Loucy (cell line): ENCODE measurements at regions not wholly inside any gene's neighbourhood (a gene's known extent, or its start where the extent isn't known, plus 50 kb on each side); places are given as distances from the start of the nearest gene placed in this dataset.
A peak's percentile ranks its signal among the peaks of the same experiment; 100 is the strongest.

Experiments
- H2AFZ ChIP-seq: fragments of 200-600 bp; sonication (generic); 2 replicates; pipeline ENCODE4 v1.6.0; 2016; ENCODE audit warnings: antibody characterized with exemption, mild to moderate bottlenecking, low read length, moderate library complexity
- H3F3A ChIP-seq: fragments of 200-600 bp; 2 replicates; pipeline ENCODE4 v1.6.0; 2016; ENCODE audit warnings: antibody characterized with exemption, low read depth, mild to moderate bottlenecking
- H3K27me3 ChIP-seq: fragments of 200-600 bp; sonication (generic); 2 replicates; pipeline ENCODE4 v1.6.1; 2014; ENCODE audit warnings: low read length, mild to moderate bottlenecking; ENCODE audit not compliant: insufficient read depth, poor library complexity, severe bottlenecking
- H3K36me3 ChIP-seq: fragments of 200-600 bp; sonication (generic); 2 replicates; pipeline ENCODE4 v1.6.1; 2016; ENCODE audit warnings: low read length; ENCODE audit not compliant: insufficient read depth
- H3K4me1 ChIP-seq: fragments of 200-600 bp; sonication (generic); 2 replicates; pipeline ENCODE4 v1.5.1; 2014; ENCODE audit warnings: low read length, mild to moderate bottlenecking; ENCODE audit not compliant: insufficient read depth, poor library complexity, severe bottlenecking
- H3K4me2 ChIP-seq: fragments of 200-600 bp; sonication (generic); 2 replicates; pipeline ENCODE4 v1.6.0; 2014; ENCODE audit warnings: antibody characterized with exemption, low read length, low read depth, mild to moderate bottlenecking; ENCODE audit not compliant: poor library complexity, severe bottlenecking
- H3K4me3 ChIP-seq: fragments of 200-600 bp; sonication (generic); 2 replicates; pipeline ENCODE4 v1.5.1; 2014; ENCODE audit warnings: low read length, mild to moderate bottlenecking, mixed read lengths; ENCODE audit not compliant: poor library complexity, severe bottlenecking
- H3K79me2 ChIP-seq: fragments of 200-600 bp; sonication (generic); 2 replicates; pipeline ENCODE4 v1.6.1; 2014; ENCODE audit warnings: low read length; ENCODE audit not compliant: insufficient read depth
- H3K9ac ChIP-seq: fragments of 200-600 bp; sonication (generic); 2 replicates; pipeline ENCODE4 v1.6.0; 2014; ENCODE audit warnings: mild to moderate bottlenecking, low read depth, low read length, moderate library complexity; ENCODE audit not compliant: poor library complexity, severe bottlenecking
- H3K9me2 ChIP-seq: fragments of 200-600 bp; sonication (generic); replicated peaks from 2 replicates; pipeline ENCODE4 v1.6.1; 2016; ENCODE audit warnings: low read depth, low read length, mixed read lengths
- H3K9me3 ChIP-seq: fragments of 200-600 bp; sonication (generic); 2 replicates; pipeline ENCODE4 v1.6.1; 2014; ENCODE audit warnings: mild to moderate bottlenecking, antibody characterized with exemption, low read length, low read depth; ENCODE audit not compliant: insufficient read depth
- H4K20me1 ChIP-seq: fragments of 200-600 bp; sonication (generic); 2 replicates; pipeline ENCODE4 v1.6.0; 2014; ENCODE audit warnings: antibody characterized with exemption, low read length, mild to moderate bottlenecking; ENCODE audit not compliant: insufficient read depth, poor library complexity, severe bottlenecking
- EZH2phosphoT487 ChIP-seq: fragments of 200-600 bp; IDR thresholded peaks from 2 replicates; pipeline ENCODE4 v1.6.1; 2018; ENCODE audit warnings: antibody characterized with exemption, mild to moderate bottlenecking, moderate library complexity, borderline replicate concordance
- TF ChIP-seq, protein P1 (sequence below): fragments of 200-600 bp; sonication (generic); conservative IDR thresholded peaks from 2 replicates; pipeline ENCODE4 v1.5.1; 2014; ENCODE audit warnings: mild to moderate bottlenecking, antibody characterized with exemption, low read length

DNA sequence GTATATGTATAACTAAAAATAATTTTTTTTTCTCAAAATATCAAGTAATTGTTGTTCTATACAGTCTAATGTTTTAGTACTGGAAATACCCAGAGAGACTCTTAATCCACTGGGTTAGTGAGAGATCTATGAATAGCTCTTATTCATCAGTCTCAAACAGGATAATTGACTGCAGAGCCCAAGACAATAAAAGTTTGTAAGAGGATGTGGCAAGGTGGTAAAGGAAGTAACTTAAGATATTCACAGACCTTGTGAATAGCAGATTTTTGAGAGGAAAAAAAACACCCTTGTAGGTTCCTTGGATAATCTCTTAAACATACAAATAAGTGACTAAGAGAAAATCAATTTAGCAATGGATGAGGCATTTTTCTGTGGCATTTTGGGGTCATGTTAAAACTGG lies 210.9 kb upstream of the FAM241A start:
- no peaks in the 10 kb centered on the region for H3K79me2 ChIP-seq
- TF ChIP-seq, protein P1, sequence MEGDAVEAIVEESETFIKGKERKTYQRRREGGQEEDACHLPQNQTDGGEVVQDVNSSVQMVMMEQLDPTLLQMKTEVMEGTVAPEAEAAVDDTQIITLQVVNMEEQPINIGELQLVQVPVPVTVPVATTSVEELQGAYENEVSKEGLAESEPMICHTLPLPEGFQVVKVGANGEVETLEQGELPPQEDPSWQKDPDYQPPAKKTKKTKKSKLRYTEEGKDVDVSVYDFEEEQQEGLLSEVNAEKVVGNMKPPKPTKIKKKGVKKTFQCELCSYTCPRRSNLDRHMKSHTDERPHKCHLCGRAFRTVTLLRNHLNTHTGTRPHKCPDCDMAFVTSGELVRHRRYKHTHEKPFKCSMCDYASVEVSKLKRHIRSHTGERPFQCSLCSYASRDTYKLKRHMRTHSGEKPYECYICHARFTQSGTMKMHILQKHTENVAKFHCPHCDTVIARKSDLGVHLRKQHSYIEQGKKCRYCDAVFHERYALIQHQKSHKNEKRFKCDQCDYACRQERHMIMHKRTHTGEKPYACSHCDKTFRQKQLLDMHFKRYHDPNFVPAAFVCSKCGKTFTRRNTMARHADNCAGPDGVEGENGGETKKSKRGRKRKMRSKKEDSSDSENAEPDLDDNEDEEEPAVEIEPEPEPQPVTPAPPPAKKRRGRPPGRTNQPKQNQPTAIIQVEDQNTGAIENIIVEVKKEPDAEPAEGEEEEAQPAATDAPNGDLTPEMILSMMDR: no peak
- no peak for TF ChIP-seq EZH2phosphoT487
- H3K9me2 ChIP-seq: no peaks in the 10 kb centered on the region
- H2AFZ ChIP-seq: no peak overlapping the region
- peak overlapping the region; percentile 30 for H3K4me2 ChIP-seq
- no peaks in the 10 kb centered on the region for H3K27me3 ChIP-seq
- H4K20me1 ChIP-seq: no peaks in the 10 kb centered on the region
- H3K9ac ChIP-seq: no peak overlapping the region
- peaks cover 20% of the 10 kb centered on the region for H3K4me1 ChIP-seq
- no peaks in the 10 kb centered on the region for H3F3A ChIP-seq
- H3K9me3 ChIP-seq: no peaks in the 10 kb centered on the region
- no peaks in the 10 kb centered on the region for H3K36me3 ChIP-seq
- no peak overlapping the region for H3K4me3 ChIP-seq

DNA sequence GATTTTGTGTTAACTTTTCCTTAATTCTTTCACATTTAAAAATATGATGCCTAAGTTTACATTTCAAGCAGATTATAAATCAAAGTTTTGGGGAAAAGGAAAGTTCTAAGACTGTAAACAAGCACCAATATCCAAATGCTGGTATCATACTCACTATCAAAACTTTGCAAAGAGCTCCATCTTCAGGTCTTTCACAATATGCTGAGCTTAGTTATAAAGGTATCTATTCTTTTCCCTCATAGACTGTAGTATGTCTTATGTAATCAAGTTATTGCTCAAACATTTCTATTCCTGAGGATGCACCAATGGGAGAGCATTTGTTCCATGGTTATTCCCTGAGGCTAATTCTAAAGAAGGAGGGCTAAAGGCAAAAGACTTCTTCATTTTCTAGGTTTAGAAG lies 207.9 kb upstream of the FAM241A start:
- Histone ChIP-seq H3K9me3 (no peaks in the 10 kb centered on the region), H3K27me3 (no peaks in the 10 kb centered on the region), H3K4me2 (no peak overlapping the region), H3K79me2 (no peaks in the 10 kb centered on the region), H3K9me2 (no peaks in the 10 kb centered on the region), H3F3A (no peaks in the 10 kb centered on the region), H2AFZ (no peak overlapping the region), H3K4me1 (peaks cover 11% of the 10 kb centered on the region), H3K4me3 (no peak overlapping the region), H3K36me3 (no peaks in the 10 kb centered on the region), H3K9ac (no peak overlapping the region), H4K20me1 (no peaks in the 10 kb centered on the region)
- TF ChIP-seq EZH2phosphoT487: no peak
- TF ChIP-seq, protein P1: peak; percentile 82

DNA sequence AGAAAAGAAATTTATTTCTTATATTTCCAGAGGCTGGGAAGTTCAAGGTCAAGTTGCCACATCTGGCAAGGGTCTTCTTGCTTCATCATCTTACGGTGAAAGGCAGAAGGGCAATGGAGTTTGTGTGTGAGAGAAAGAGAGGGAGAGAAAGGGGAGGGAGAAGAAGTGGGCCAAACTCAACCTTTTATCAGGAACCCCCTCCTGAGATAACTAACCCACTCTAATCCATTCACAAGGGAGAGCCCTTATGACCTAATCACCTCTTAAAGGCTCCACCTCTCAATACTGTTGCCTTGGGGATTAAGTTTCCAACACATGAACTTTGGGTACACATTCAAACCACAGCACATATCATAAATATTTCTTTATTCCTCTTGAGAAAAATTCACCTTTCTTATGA lies 203.3 kb upstream of the FAM241A start:
- Histone ChIP-seq H2AFZ (no peak overlapping the region), H3F3A (no peaks in the 10 kb centered on the region), H3K9ac (no peak overlapping the region), H3K27me3 (no peaks in the 10 kb centered on the region), H3K4me3 (no peak overlapping the region), H3K36me3 (no peaks in the 10 kb centered on the region), H3K9me2 (no peaks in the 10 kb centered on the region), H3K4me2 (no peak overlapping the region), H3K79me2 (no peaks in the 10 kb centered on the region), H3K4me1 (no peaks in the 10 kb centered on the region), H4K20me1 (no peaks in the 10 kb centered on the region), H3K9me3 (no peaks in the 10 kb centered on the region)
- TF ChIP-seq, protein P1: no peak
- no peak for TF ChIP-seq EZH2phosphoT487
